NCI-H2227 (cell line): ENCODE measurements at regions not wholly inside any gene's neighbourhood (a gene's known extent, or its start where the extent isn't known, plus 50 kb on each side); places are given as distances from the start of the nearest gene placed in this dataset.
"Not testable (repeated sequence)": the region's sequence is repeated elsewhere in the genome, so short reads cannot be mapped to it uniquely, and the experiment has no call there.

Experiments used
- DNase-seq: peaks from one replicate; lab custom pipeline; 2025; ENCODE audit not compliant: unreplicated experiment; lab: John Stamatoyannopoulos, UW

DNA sequence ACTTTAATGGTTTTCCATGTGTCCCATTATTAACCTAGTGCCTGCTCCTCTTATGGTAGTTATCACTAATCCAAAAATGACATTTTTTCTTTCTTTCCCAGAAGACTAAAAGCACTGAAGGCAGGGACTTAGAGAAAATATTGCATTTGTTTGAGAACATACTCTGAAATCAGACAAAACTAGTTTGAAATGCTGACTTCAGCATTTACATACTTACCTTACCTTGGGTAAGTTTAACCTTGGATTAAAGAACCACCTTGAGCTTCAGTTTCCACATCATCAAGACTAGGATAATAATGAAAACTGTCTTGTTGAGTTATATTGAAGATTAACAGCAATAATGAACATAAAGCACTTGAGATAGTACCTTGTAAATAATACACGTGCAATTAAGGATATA is 413.0 kb downstream of the SOX2 start:
- DNase-seq = no peak

GRCh38 chr3:182129740-182130139 is 418.0 kb downstream of the SOX2 start:
- no peak for DNase-seq

- DNase-seq = no peak
Measured at GRCh38 chr3:182133752-182134151, 422.0 kb downstream of the SOX2 start.

GRCh38 chr3:182135056-182135455 is 423.3 kb downstream of the SOX2 start:
- DNase-seq = no peak

DNA sequence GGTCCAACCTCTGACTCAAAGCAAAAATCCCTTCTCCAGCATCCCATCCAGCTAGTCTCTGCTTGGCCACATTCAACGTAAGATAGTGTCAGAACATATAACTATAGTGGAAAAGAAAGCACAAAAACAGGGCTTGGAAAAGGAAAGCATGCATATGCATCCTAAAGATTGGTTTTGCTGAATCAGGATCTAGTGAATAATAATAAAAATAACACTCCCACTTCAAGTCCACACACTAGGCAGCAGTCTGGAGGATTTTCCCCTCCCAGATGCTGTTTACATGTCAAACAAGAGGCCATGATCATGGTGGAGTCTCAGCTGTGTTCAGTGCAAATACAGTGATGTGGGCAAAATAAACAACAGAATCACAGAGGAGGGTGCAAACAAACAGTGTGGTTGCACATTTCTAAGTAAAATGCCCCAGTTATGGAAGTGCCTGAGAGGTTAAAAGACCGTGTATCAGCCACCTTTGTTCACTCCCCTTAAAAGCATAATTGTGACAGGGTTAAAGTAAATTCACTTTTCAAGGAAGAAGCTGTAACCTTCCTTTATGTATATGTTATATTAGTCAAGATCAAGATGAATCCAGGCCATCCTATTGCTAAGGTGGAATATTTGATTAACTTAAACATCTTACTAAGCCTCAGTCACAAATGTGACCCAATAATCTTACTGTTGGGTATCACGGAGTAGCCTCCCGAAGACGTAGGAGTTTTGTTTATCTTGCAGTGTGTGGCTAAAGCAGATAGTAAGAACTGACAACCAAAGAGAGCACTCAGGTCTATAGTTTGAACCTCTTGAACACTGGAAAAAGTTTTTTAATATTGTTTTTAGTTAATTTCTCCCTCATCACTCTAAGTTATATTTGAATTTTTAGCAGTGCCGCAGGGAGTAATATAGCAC is 424.5 kb downstream of the SOX2 start:
- no peak for DNase-seq

- peak; percentile 56 for DNase-seq
Measured at GRCh38 chr3:182138393-182138792, 426.7 kb downstream of the SOX2 start.

GRCh38 chr3:182139627-182140357 is 428.1 kb downstream of the SOX2 start:
- DNase-seq = no peak

DNA sequence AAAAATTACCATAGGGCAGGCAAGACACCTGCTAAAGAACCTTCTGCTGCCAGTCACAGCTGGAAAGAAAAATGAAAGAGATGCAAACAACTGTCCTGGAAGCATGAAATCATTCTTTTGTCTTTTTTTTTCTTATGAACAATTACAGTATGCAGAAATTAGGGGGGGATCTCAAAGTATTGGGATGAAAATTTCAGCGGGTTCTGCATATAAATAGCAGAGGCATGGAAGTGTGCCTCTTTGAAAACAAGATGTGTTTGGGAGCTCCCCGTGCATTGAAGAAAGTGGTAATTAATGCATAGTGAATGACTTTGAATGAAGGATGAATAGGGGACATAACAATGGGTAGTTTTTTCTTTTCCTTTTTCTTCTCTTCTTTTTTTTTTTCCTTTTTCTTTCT is 431.2 kb downstream of the SOX2 start:
- DNase-seq = no peak

DNA sequence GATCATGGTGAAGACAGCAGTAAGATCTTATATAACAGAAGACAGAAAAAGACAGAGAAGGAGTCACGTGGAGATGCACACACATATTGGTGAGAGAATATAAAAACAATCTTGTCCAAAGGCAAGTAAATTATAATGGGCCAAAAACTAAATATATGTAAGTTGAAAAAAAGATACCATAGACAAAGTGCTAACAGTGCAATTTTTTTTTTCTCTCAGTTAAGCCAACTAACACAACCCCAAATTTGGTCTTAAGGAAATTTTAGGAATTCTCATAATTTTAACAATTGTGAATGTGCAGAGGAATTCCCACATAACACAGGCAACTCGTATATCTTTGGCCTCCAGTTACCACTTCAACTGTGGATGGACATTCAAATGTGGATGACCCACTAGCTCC is 432.2 kb downstream of the SOX2 start:
- DNase-seq = no peak

- no peak for DNase-seq
Measured at GRCh38 chr3:182148360-182148759, 436.6 kb downstream of the SOX2 start.

DNA sequence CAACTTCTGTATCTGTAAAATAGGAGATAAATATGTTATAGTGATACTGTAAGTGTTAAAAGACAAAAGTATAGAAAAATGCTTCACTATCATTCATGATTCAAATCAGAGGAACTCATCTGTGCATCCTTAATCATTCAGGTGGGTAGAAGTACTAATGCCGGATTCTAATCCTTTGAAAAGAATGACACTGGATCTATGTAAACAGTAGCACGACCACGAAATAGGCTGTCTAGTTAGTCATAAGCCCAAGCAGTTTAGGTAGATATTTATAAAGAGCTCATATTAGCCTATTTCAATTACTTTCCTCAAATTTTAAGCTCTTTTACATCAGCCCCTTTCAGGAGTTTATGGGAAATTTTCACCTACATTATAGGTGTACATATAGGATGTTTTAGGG is 437.9 kb downstream of the SOX2 start:
- no peak for DNase-seq

DNA sequence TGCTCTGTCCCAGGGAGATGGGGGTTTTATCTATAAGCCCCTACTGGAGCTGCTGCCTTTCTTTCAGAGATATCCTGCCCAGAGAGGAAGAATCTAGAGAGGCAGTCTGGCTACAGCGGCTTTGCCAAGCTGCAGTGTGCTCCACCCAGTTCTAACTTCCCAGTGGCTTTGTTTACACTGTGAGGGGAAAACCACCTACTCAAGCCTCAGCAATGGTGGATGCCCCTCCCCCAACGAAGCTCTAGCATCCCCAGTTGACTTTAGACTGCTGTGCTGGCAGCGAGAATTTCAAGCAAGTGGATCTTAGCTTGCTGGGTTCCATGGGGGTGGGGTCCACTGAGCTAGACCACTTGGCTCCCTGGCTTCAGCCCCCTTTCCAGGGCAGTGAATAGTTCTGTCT is 444.6 kb downstream of the SOX2 start:
- not testable (repeated sequence) for DNase-seq

DNA sequence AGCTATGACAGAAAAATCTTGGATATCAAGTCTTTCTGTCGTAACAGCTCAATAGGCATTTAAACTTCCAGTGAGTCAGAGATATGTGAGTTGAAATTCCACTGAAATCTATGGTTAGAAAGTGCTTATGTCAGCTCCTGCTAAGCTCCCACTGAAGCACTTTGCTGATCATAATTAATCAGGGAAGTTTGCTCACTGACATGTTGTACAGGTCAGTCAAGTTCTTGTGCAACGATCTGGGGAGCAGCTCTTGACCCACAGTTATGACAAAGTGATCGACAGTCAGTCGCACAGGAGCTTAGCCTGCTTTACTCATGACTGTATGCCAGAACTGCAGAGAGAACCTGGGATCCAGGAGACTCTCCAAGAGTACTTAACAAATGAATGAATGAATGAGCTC is 453.5 kb downstream of the SOX2 start:
- no peak for DNase-seq

DNA sequence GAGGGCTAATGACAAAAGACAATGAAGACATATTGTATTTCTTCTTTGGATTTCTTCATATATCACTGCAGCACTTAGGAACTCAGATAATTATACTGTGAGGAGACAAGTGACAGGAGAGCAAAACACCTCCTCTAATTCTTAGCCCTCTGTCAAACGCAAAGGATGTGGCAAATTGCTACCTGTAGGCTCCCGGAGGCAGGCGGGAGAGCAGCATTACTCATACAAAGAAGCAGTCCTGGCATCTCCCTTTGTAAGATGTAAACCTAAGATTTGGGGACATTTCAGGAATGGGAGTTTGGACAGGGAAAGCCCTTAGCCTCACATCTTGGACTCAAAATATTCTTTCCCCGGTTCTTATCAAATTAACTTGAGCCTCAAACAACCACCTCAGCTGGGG is 460.8 kb downstream of the SOX2 start:
- DNase-seq = peak; percentile 55

GRCh38 chr3:182178488-182179200 is 466.9 kb downstream of the SOX2 start:
- DNase-seq = no peak

DNA sequence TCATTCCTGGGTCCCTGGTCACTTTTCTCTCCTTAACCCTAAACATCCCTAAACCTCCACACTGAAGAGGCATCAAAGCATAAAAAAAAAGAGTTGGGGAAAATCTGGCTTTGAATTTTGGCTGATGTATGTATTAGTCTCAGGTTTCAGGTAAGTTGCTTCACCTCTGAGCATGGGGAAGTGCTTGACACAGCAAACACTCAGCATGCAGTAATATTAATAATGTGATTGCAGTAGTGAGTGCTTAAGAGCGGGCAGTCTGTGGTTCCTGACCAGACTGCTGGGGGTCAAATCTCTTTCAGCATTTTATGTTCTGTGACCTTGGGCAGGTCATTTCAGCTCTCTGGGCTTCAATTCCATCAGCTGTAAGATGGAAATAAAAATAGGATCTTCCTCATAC is 467.9 kb downstream of the SOX2 start:
- DNase-seq = no peak

- no peak for DNase-seq
Measured at GRCh38 chr3:182180654-182181385, 469.1 kb downstream of the SOX2 start.

GRCh38 chr3:182182531-182182968 is 470.8 kb downstream of the SOX2 start:
- no peak for DNase-seq

- no peak for DNase-seq
Measured at GRCh38 chr3:182183716-182184430, 472.1 kb downstream of the SOX2 start.

GRCh38 chr3:182185313-182185712 is 473.6 kb downstream of the SOX2 start:
- no peak for DNase-seq
